ENCODE measurements at regions not wholly inside any gene's neighbourhood (a gene's known extent, or its start where the extent isn't known, plus 50 kb on each side); places are given as distances from the start of the nearest gene placed in this dataset.
"Not testable (repeated sequence)": the region's sequence is repeated elsewhere in the genome, so short reads cannot be mapped to it uniquely, and the experiment has no call there.

DNA sequence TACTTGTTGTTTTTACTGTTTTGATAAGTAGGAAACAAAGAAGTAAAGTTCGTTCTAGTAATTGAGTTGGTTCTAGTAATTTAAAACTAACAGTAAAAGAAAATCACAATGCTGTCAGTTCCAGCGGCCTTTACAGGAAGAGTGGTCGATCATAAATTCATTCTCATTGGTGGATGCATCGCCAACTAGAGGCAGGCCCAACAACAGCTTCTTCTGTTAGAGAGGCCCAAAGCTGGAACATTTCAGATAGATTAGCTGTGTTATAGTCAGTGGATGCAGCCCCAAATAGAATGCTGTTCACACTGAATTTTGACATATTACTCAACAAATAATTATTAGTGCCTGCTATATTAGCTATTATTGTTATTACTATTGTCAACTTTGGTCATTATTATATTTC lies 80.8 kb downstream of the ARRDC3 start:
- CTCF ChIA-PET = interaction anchor here (2.2 kb wide), 1 partner anchor 11 kb away, joined by 10 read pairs; no protein-coding TSS in a partner anchor
- Mint-ChIP-seq H3K27me3 (no peaks in the 10 kb centered on the region), H3K4me3 (no peak overlapping the region), H3K9me3 (no peaks in the 10 kb centered on the region), H3K36me3 (no peaks in the 10 kb centered on the region), H3K27ac (no peak overlapping the region), H3K4me1 (ENCODE audit: low read depth) (no peaks in the 10 kb centered on the region)
- POLR2A ChIA-PET = no interaction called here
- intact Hi-C loops (cut with micrococcal nuclease) = no loop called here
- DNase-seq = no peak

DNA sequence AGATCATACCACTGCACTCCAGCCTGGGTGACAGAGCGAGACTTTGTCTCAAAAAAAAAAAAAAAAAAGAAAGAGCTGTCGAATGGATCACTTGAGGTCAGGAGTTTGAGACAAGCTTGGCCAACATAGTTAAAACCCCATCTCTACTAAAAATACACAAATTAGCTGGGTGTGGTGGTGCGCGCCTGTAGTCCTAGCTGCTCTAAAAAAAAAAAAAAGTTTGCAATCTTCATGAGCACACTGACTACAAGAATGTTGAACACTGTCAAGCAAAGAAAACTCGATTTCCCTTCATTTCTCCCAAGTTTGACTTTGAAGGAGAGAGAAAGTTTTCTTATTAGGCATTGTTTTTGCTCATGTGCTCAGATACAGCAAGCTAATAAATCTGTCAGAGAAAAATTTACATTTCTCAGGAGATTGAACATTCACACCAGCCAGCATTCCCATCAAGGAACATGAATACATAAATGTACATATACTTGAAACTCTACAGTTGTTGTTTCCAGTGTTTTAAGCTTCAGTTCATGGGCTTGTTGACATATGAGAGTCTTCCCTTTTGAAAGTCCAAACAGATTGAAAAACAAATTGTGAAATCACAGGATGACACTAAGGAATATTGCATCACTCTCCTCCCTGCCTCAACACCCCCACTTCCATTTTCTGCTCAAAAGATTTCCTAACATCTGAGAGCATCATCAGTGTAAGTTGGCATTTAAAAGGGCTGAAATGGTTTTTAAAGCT lies 81.8 kb downstream of the ARRDC3 start:
- ChIA-PET CTCF (interaction anchor here (2.2 kb wide), 1 partner anchor 10 kb away, joined by 10 read pairs; no protein-coding TSS in a partner anchor), POLR2A (interaction anchor here (1.1 kb wide), 1 partner anchor 10 kb away, joined by 5 read pairs; no protein-coding TSS in a partner anchor)
- Mint-ChIP-seq H3K36me3 (no peaks in the 10 kb centered on the region), H3K4me3 (no peak overlapping the region), H3K27me3 (no peaks in the 10 kb centered on the region), H3K9me3 (no peaks in the 10 kb centered on the region), H3K4me1 (ENCODE audit: low read depth) (no peaks in the 10 kb centered on the region), H3K27ac (no peak overlapping the region)
- DNase-seq = no peak
- intact Hi-C loops (cut with micrococcal nuclease) = no loop called here

GRCh38 chr5:91297994-91298393 lies 85.1 kb downstream of the ARRDC3 start:
- no peak overlapping the region for H3K4me3 Mint-ChIP-seq
- H3K9me3 Mint-ChIP-seq = no peaks in the 10 kb centered on the region
- POLR2A ChIA-PET = interaction anchor here (0.6 to 1.7 kb wide), 2 partner anchors 13 to 31 kb away, joined by 4 to 5 read pairs; no protein-coding TSS in a partner anchor
- CTCF ChIA-PET = interaction anchor here (0.9 to 1.1 kb wide), 3 partner anchors 71 to 87 kb away, joined by 3 read pairs; no protein-coding TSS in a partner anchor
- intact Hi-C loops (cut with micrococcal nuclease) = loop anchor here (2.0 kb wide), 1 partner anchor 17 kb away; no protein-coding TSS in a partner anchor
- H3K27ac Mint-ChIP-seq = no peak overlapping the region
- H3K4me1 Mint-ChIP-seq (ENCODE audit: low read depth) = no peaks in the 10 kb centered on the region
- no peak for DNase-seq
- H3K27me3 Mint-ChIP-seq = no peaks in the 10 kb centered on the region
- no peaks in the 10 kb centered on the region for H3K36me3 Mint-ChIP-seq

DNA sequence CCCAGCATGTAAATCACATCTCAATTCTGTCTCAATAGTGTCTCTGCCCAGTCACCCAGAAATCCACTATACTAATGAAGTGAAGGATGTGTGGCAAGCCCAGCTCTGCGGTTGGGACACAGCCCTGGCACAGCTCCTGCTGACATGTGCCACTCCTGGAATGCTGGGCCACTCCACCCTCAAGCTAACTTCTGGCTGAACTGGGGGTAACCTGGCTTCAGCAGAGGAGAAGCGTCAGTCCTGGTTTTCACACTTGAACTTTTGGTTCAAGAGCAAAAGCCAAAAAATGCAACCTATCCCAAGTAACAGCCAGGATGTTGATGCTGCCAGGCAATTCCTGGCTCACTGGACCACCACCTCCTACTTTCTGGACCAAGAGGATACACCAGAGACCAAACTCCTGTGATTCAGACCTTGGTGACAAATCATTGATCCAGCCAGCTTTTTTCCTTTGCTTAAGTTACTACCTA lies 86.4 kb downstream of the ARRDC3 start:
- ChIA-PET POLR2A (interaction anchor here (1.7 kb wide), 1 partner anchor 15 kb away, joined by 4 read pairs; no protein-coding TSS in a partner anchor), CTCF (no interaction called here)
- intact Hi-C loops (cut with micrococcal nuclease) = no loop called here
- H3K4me3 Mint-ChIP-seq = no peak overlapping the region
- H3K27ac Mint-ChIP-seq = no peak overlapping the region
- no peak for DNase-seq
- H3K27me3 Mint-ChIP-seq = no peaks in the 10 kb centered on the region
- H3K9me3 Mint-ChIP-seq = no peaks in the 10 kb centered on the region
- H3K4me1 Mint-ChIP-seq (ENCODE audit: low read depth) = peaks cover 8% of the 10 kb centered on the region
- no peaks in the 10 kb centered on the region for H3K36me3 Mint-ChIP-seq

- DNase-seq; H3K4me3 Mint-ChIP-seq; H3K36me3 Mint-ChIP-seq; H3K27me3 Mint-ChIP-seq; H3K27ac Mint-ChIP-seq; intact Hi-C loops (cut with micrococcal nuclease); H3K9me3 Mint-ChIP-seq; CTCF ChIA-PET; H3K4me1 Mint-ChIP-seq (ENCODE audit: low read depth): not testable (repeated sequence)
- POLR2A ChIA-PET = interaction anchor here (1.7 kb wide), 1 partner anchor 15 kb away, joined by 4 read pairs; no protein-coding TSS in a partner anchor
Measured at GRCh38 chr5:91296102-91296501, 87.0 kb downstream of the ARRDC3 start.

DNA sequence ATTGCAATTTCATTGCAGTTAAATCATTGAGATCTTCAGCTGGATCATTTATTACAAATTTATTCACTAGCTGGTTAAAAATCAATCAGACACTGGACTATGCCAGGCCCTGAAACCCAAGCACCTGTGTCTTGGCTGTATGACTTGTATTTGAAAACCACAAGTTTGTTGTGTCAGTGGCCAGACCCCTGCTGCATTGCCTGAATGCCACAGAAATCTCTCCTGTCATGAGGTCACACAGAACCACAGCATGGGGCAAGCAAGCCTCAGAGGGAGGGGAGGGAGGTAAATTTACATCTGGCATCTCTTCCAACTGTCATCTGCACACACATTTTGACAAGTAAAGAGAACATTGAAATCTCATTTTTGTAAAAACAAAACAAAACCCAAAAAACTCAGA lies 90.0 kb downstream of the ARRDC3 start:
- CTCF ChIA-PET = no interaction called here

GRCh38 chr5:91291628-91292569 lies 91.2 kb downstream of the ARRDC3 start:
- H3K27me3 Mint-ChIP-seq = no peaks in the 10 kb centered on the region
- no peaks in the 10 kb centered on the region for H3K36me3 Mint-ChIP-seq
- POLR2A ChIA-PET = interaction anchor here (1.4 to 1.6 kb wide), 2 partner anchors 10 to 23 kb away, joined by 4 to 5 read pairs; no protein-coding TSS in a partner anchor
- CTCF ChIA-PET = interaction anchor here (1.3 to 1.9 kb wide), 2 partner anchors 10 to 73 kb away, joined by 6 to 10 read pairs; no protein-coding TSS in a partner anchor
- H3K4me1 Mint-ChIP-seq (ENCODE audit: low read depth) = peaks cover 8% of the 10 kb centered on the region
- H3K27ac Mint-ChIP-seq = no peak overlapping the region
- intact Hi-C loops (cut with micrococcal nuclease) = no loop called here
- H3K9me3 Mint-ChIP-seq = no peaks in the 10 kb centered on the region
- H3K4me3 Mint-ChIP-seq = no peak overlapping the region
- DNase-seq = peak; percentile 19

More for the DNA sequence above, 90.0 kb downstream of the ARRDC3 start:
- H3K36me3 Mint-ChIP-seq = no peaks in the 10 kb centered on the region
- H3K27ac Mint-ChIP-seq = no peak overlapping the region
- no peaks in the 10 kb centered on the region for H3K9me3 Mint-ChIP-seq
- intact Hi-C loops (cut with micrococcal nuclease) = no loop called here
- peak; percentile 32 for DNase-seq
- no peaks in the 10 kb centered on the region for H3K27me3 Mint-ChIP-seq
- H3K4me3 Mint-ChIP-seq = no peak overlapping the region
- H3K4me1 Mint-ChIP-seq (ENCODE audit: low read depth) = peaks cover 8% of the 10 kb centered on the region
- POLR2A ChIA-PET = interaction anchor here (1.4 kb wide), 1 partner anchor 24 kb away, joined by 4 read pairs; no protein-coding TSS in a partner anchor

DNA sequence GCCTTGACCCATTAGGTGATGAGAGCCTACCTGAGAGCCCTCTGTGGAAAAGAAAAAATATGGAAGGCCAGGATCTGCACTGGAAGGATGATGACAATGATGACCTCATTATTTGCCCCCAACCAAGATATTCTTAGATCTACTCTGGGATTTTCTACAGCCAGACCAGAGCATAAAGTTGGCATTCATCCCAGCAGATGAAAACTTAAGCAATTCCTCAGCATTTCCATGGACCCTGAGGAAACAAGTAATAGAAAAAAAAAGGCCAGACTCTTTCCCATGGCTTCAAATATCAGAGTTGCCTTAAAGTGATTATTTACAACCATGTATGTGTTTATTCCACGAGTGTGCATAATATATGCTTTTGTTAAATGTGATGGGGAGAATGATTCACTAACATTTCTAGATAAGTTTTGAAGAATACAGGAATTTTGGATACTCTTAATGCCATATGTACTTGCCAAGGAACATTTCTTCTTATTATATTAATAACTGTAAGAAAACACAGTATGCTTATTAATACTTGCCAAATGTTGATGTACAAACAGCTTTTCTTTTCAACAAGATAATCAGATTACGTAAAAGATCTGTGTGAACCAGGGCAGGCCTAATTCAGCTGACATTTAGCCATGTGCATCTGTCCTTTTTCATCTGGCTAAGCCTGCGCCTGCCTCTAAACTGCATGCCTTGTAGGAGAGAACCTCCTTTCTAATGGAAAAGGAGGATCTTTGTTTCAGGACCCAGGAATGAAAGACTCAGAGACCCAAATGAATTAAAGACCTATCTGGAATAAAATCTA lies 94.8 kb downstream of the ARRDC3 start:
- intact Hi-C loops (cut with micrococcal nuclease) = no loop called here
- H3K9me3 Mint-ChIP-seq = peaks cover 8% of the 10 kb centered on the region
- no peak overlapping the region for H3K4me3 Mint-ChIP-seq
- H3K4me1 Mint-ChIP-seq (ENCODE audit: low read depth) = peaks cover 23% of the 10 kb centered on the region
- H3K36me3 Mint-ChIP-seq = peaks cover 2% of the 10 kb centered on the region
- CTCF ChIA-PET = no interaction called here
- POLR2A ChIA-PET = no interaction called here
- no peaks in the 10 kb centered on the region for H3K27me3 Mint-ChIP-seq
- DNase-seq = no peak
- H3K27ac Mint-ChIP-seq = no peak overlapping the region

GRCh38 chr5:91285062-91285461 lies 98.1 kb downstream of the ARRDC3 start:
- H3K27ac Mint-ChIP-seq; H3K27me3 Mint-ChIP-seq; CTCF ChIA-PET; H3K36me3 Mint-ChIP-seq; H3K4me3 Mint-ChIP-seq; intact Hi-C loops (cut with micrococcal nuclease); DNase-seq: not testable (repeated sequence)
- peaks cover 43% of the 10 kb centered on the region for H3K4me1 Mint-ChIP-seq (ENCODE audit: low read depth)
- H3K9me3 Mint-ChIP-seq = peaks cover 16% of the 10 kb centered on the region
- POLR2A ChIA-PET = interaction anchor here (1.7 kb wide), 1 partner anchor 26 kb away, joined by 4 read pairs; no protein-coding TSS in a partner anchor

DNA sequence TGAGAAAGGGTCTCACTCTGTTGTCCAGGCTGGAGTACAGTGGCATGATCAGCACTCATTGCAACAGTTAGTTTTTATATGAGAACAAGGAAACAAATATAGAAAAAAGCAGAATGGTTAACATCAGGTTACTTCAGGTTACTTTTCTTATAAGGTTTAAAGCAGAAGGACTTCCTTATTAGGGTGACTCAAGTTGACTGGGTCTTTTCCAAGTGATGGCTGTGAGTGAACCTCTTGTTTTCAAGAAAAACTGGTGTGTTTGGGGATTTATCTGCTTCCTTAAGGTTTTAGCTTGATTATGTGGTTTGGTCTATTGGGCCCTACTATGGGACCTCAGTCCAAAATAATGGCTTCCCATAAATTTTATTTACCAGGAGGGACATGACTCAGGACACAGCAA lies 99.2 kb downstream of the ARRDC3 start:
- Mint-ChIP-seq H3K27ac (no peak overlapping the region), H3K4me3 (no peak overlapping the region), H3K9me3 (peaks cover 16% of the 10 kb centered on the region), H3K27me3 (no peaks in the 10 kb centered on the region), H3K36me3 (peaks cover 2% of the 10 kb centered on the region), H3K4me1 (ENCODE audit: low read depth) (peaks cover 51% of the 10 kb centered on the region)
- intact Hi-C loops (cut with micrococcal nuclease) = loop anchor here (5.0 kb wide), 1 partner anchor 57 kb away; no protein-coding TSS in a partner anchor
- CTCF ChIA-PET = interaction anchor here (2.3 kb wide), 1 partner anchor 102 kb away, joined by 6 read pairs; no protein-coding TSS in a partner anchor
- POLR2A ChIA-PET = interaction anchor here (0.7 to 1.7 kb wide), 2 partner anchors 27 to 99 kb away, joined by 3 to 4 read pairs; partner anchors contain the start of gene ARRDC3
- no peak for DNase-seq

DNA sequence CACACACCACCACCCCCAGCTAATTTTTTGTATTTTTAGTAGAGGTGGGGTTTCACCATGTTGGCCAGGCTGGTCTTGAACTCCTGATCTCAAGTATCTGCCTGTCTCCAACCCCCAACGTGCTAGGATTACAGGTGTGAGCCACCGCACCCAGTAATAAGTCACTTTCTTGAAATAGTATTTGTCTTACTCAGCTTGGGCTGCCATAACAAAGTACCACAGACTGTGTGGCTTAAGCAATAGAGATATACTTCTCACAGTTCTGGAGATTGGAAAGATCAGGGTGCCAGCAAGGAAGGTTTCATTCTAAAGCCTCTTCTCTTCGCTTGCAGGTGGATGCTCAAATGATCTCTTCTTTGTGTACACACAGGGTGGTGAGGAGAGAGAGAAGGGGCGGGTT lies 99.8 kb downstream of the ARRDC3 start:
- Mint-ChIP-seq H3K27ac (no peak overlapping the region), H3K4me1 (ENCODE audit: low read depth) (peaks cover 51% of the 10 kb centered on the region), H3K36me3 (peaks cover 2% of the 10 kb centered on the region), H3K4me3 (no peak overlapping the region), H3K27me3 (no peaks in the 10 kb centered on the region), H3K9me3 (peaks cover 16% of the 10 kb centered on the region)
- ChIA-PET POLR2A (interaction anchor here (1.4 to 1.7 kb wide), 2 partner anchors 28 to 100 kb away, joined by 3 to 4 read pairs; partner anchors contain the start of gene ARRDC3), CTCF (interaction anchor here (2.3 kb wide), 1 partner anchor 102 kb away, joined by 6 read pairs; no protein-coding TSS in a partner anchor)
- peak; percentile 22 for DNase-seq
- intact Hi-C loops (cut with micrococcal nuclease) = loop anchor here (5.0 kb wide), 1 partner anchor 56 kb away; no protein-coding TSS in a partner anchor
